Esophagus muscularis mucosa (tissue), 3 donors: ENCODE measurements at regions not wholly inside any gene's neighbourhood (a gene's known extent, or its start where the extent isn't known, plus 50 kb on each side); places are given as distances from the start of the nearest gene placed in this dataset.

ENCODE experiments used
- POLR2A ChIP-seq: fragments of 450-650 bp; IDR thresholded peaks from one replicate; pipeline ENCODE4 v1.6.1; 2017; ENCODE audit warnings: antibody characterized with exemption, moderate library complexity, mild to moderate bottlenecking, low read depth
- TF ChIP-seq, protein P1 (sequence below), 3 experiments: fragments of 200-600 bp in 2 of 3; fragments of 450-650 bp in 1 of 3; sonication (generic) in 2 of 3; IDR thresholded peaks; one replicate each; pipeline ENCODE4 v1.5.1; 2017 to 2019; ENCODE audit warnings: antibody characterized with exemption in 3 of 3, mild to moderate bottlenecking in 2 of 3, moderate library complexity in 1 of 3

DNA sequence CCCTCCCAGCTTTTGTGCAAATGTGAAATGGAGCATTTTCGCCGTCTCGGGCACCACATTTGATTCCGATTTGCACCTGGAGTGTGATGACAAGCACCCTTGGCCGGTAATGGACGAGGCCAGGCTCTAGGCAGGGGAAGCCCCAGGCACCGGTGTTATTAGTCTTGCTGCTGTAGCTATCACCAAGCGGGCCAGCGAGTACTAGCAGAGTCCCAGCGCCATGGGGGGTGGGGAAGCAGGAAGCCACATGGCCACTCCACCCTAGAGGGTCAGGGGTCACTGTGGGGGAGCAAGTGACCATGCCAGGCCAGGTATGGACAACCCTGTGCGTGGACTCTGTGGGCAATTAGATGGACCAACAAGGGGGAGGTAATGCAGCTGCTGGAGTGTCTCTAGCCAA is 88.8 kb downstream of the CPZ start:
- TF ChIP-seq, protein P1, sequence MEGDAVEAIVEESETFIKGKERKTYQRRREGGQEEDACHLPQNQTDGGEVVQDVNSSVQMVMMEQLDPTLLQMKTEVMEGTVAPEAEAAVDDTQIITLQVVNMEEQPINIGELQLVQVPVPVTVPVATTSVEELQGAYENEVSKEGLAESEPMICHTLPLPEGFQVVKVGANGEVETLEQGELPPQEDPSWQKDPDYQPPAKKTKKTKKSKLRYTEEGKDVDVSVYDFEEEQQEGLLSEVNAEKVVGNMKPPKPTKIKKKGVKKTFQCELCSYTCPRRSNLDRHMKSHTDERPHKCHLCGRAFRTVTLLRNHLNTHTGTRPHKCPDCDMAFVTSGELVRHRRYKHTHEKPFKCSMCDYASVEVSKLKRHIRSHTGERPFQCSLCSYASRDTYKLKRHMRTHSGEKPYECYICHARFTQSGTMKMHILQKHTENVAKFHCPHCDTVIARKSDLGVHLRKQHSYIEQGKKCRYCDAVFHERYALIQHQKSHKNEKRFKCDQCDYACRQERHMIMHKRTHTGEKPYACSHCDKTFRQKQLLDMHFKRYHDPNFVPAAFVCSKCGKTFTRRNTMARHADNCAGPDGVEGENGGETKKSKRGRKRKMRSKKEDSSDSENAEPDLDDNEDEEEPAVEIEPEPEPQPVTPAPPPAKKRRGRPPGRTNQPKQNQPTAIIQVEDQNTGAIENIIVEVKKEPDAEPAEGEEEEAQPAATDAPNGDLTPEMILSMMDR (IDR thresholded peaks at IDR 0.05) = no peak
- TF ChIP-seq POLR2A = no peak
